MM.1S (cell line): ENCODE measurements at regions not wholly inside any gene's neighbourhood (a gene's known extent, or its start where the extent isn't known, plus 50 kb on each side); places are given as distances from the start of the nearest gene placed in this dataset.

Experiments
- CTCF ChIP-seq: fragments of 300-600 bp; sonication (generic); IDR thresholded peaks from 2 replicates; pipeline ENCODE4 v1.5.1; 2016; ENCODE audit warnings: antibody characterized with exemption, low read length, mixed read lengths
- EZH2 ChIP-seq: fragments of 300-600 bp; sonication (generic); optimal IDR thresholded peaks from 2 replicates; pipeline ENCODE3; 2017; ENCODE audit warnings: low read depth, mild to moderate bottlenecking, antibody characterized with exemption, low read length, mixed read lengths

- TF ChIP-seq CTCF, result no peak
- TF ChIP-seq EZH2, result no peak
Measured at GRCh38 chr9:96020792-96021550, 145.5 kb downstream of the ERCC6L2 start.
